ENCODE measurements at regions not wholly inside any gene's neighbourhood (a gene's known extent, or its start where the extent isn't known, plus 50 kb on each side); places are given as distances from the start of the nearest gene placed in this dataset.

GRCh38 chr20:52093575-52093974 is 98.0 kb downstream of the ZFP64 start:
- Histone ChIP-seq H3K4me1 (ENCODE audit: control insufficient read depth in 4 of 4, insufficient read depth in 4 of 4, low read length in 3 of 4) (no peaks in the 10 kb centered on the region), H3K27ac (ENCODE audit: low read depth in 1 of 2, low read length in 2 of 2) (no peak overlapping the region), H3K4me3 (ENCODE audit: low read depth in 1 of 3, low read length in 3 of 3) (no peak overlapping the region), H3K36me3 (ENCODE audit: control insufficient read depth in 4 of 4, insufficient read depth in 3 of 4, low read depth in 1 of 4, low read length in 3 of 4) (peaks cover 0 to 10% (median 0%) of the 10 kb centered on the region in 4 donors), H3K9me3 (ENCODE audit: control insufficient read depth in 4 of 4, low read length in 3 of 4) (no peaks in the 10 kb centered on the region), H3K9ac (ENCODE audit: low read depth in 1 of 2, low read length in 2 of 2) (no peak overlapping the region), H3K27me3 (ENCODE audit: control insufficient read depth in 4 of 4, insufficient read depth in 4 of 4, low read length in 3 of 4) (no peaks in the 10 kb centered on the region)
- 95% methylated on average over 4 of the region's 4 CpGs for WGBS
- no peak for DNase-seq (ENCODE audit: low spot score)
- no peak for TF ChIP-seq HNF4A (conservative IDR thresholded peaks at IDR 0.05)
- TF ChIP-seq FOXA1 (IDR thresholded peaks at IDR 0.05), result no peak
- TF ChIP-seq TAF1 (conservative IDR thresholded peaks at IDR 0.05), result no peak
- no peak for TF ChIP-seq RAD21 (IDR thresholded peaks at IDR 0.05)
- no peak for TF ChIP-seq ZBTB33 (IDR thresholded peaks at IDR 0.05)
- TF ChIP-seq HNF4G (IDR thresholded peaks at IDR 0.05), result no peak
- no peak for TF ChIP-seq RXRA (IDR thresholded peaks at IDR 0.05)
- no peak for TF ChIP-seq REST (IDR thresholded peaks at IDR 0.05)
- no peak for TF ChIP-seq FOXA2 (IDR thresholded peaks at IDR 0.05)
- TF ChIP-seq YY1 (IDR thresholded peaks at IDR 0.05), result no peak
- no peak for TF ChIP-seq MAX (IDR thresholded peaks at IDR 0.05)
- no peak for TF ChIP-seq ATF3 (IDR thresholded peaks at IDR 0.05)
- no peak for TF ChIP-seq CTCF (IDR thresholded peaks at IDR 0.05; ENCODE audit: low read depth, low read length, missing input control)
- no peak for TF ChIP-seq EGR1 (IDR thresholded peaks at IDR 0.05; ENCODE audit: low read depth in 2 of 2)

- H3K4me1 ChIP-seq (ENCODE audit: control insufficient read depth in 4 of 4, insufficient read depth in 4 of 4, low read length in 3 of 4), result no peaks in the 10 kb centered on the region
- no peak overlapping the region for H3K27ac ChIP-seq (ENCODE audit: low read depth in 1 of 2, low read length in 2 of 2)
- H3K27me3 ChIP-seq (ENCODE audit: control insufficient read depth in 4 of 4, insufficient read depth in 4 of 4, low read length in 3 of 4), result no peaks in the 10 kb centered on the region
- peaks cover 0 to 9% (median 7%) of the 10 kb centered on the region in 4 donors for H3K36me3 ChIP-seq (ENCODE audit: control insufficient read depth in 4 of 4, insufficient read depth in 3 of 4, low read depth in 1 of 4, low read length in 3 of 4)
- no peak overlapping the region for H3K9ac ChIP-seq (ENCODE audit: low read depth in 1 of 2, low read length in 2 of 2)
- TF ChIP-seq RAD21 (IDR thresholded peaks at IDR 0.05), result no peak
- no peak for TF ChIP-seq GABPA (IDR thresholded peaks at IDR 0.05 in 1 of 2, conservative IDR thresholded peaks at IDR 0.05 in 1 of 2)
- no peak for TF ChIP-seq HNF4A (conservative IDR thresholded peaks at IDR 0.05)
- no peak for TF ChIP-seq ATF3 (IDR thresholded peaks at IDR 0.05)
- no peak for DNase-seq (ENCODE audit: low spot score)
- peaks cover 3 to 12% (median 6%) of the 10 kb centered on the region in 4 donors for H3K9me3 ChIP-seq (ENCODE audit: control insufficient read depth in 4 of 4, low read length in 3 of 4)
- 97% methylated on average over 3 of the region's 3 CpGs for WGBS
- H3K4me3 ChIP-seq (ENCODE audit: low read depth in 1 of 3, low read length in 3 of 3), result no peak overlapping the region
These were observed 101.5 kb downstream of the ZFP64 start for GRCh38 chr20:52090035-52090434.

Measured in liver (tissue), 8 donors.